Upper lobe of right lung (tissue), 1 donor: ENCODE measurements at regions not wholly inside any gene's neighbourhood (a gene's known extent, or its start where the extent isn't known, plus 50 kb on each side); places are given as distances from the start of the nearest gene placed in this dataset.
"Not testable (repeated sequence)": the region's sequence is repeated elsewhere in the genome, so short reads cannot be mapped to it uniquely, and the experiment has no call there.

ENCODE experiments used
- ATAC-seq: fragments of 200-7000 bp; cut with Tn5 transposase; one replicate; pipeline ENCODE4 v1.9.1; 2020; ENCODE audit warnings: mild to moderate bottlenecking, moderate library complexity
- DNase-seq: peaks from one replicate; pipeline ENCODE4 v3.0.0-alpha.2; 2020
- H3K27ac ChIP-seq: fragments of 200-600 bp; one replicate; pipeline ENCODE4 v1.8.0; 2022
- H3K27me3 ChIP-seq: fragments of 200-600 bp; one replicate; pipeline ENCODE4 v1.8.0; 2022; ENCODE audit warnings: mild to moderate bottlenecking
- H3K36me3 ChIP-seq: fragments of 200-600 bp; one replicate; pipeline ENCODE4 v1.8.0; 2022
- H3K4me1 ChIP-seq: fragments of 200-600 bp; one replicate; pipeline ENCODE4 v1.8.0; 2022
- H3K4me3 ChIP-seq: fragments of 200-600 bp; one replicate; pipeline ENCODE4 v1.8.0; 2022; ENCODE audit warnings: mild to moderate bottlenecking
- H3K9me3 ChIP-seq: fragments of 200-600 bp; one replicate; pipeline ENCODE4 v1.8.0; 2022
- intact Hi-C: fragments of 100-400 bp; cut with DNase I; formaldehyde crosslinking; loops from one replicate; pipeline ENCODE4 v1.11.0; 2022
- TF ChIP-seq, protein P1 (sequence below): fragments of 200-600 bp; IDR thresholded peaks from one replicate; pipeline ENCODE4 v1.8.0; 2022; ENCODE audit warnings: antibody characterized with exemption
- donor health status: DM: no; HTN: yes; CAD: no; lungs with severe emphysema.

GRCh38 chr11:46207270-46207669 is 70.2 kb upstream of the CREB3L1 start:
- ATAC-seq (no peak), DNase-seq (no peak)
- no peaks in the 10 kb centered on the region for H3K4me1 ChIP-seq
- H3K4me3 ChIP-seq, result no peak overlapping the region
- H3K9me3 ChIP-seq, result no peaks in the 10 kb centered on the region
- intact Hi-C loops, result no loop called here
- no peak overlapping the region for H3K27ac ChIP-seq
- TF ChIP-seq, protein P1, sequence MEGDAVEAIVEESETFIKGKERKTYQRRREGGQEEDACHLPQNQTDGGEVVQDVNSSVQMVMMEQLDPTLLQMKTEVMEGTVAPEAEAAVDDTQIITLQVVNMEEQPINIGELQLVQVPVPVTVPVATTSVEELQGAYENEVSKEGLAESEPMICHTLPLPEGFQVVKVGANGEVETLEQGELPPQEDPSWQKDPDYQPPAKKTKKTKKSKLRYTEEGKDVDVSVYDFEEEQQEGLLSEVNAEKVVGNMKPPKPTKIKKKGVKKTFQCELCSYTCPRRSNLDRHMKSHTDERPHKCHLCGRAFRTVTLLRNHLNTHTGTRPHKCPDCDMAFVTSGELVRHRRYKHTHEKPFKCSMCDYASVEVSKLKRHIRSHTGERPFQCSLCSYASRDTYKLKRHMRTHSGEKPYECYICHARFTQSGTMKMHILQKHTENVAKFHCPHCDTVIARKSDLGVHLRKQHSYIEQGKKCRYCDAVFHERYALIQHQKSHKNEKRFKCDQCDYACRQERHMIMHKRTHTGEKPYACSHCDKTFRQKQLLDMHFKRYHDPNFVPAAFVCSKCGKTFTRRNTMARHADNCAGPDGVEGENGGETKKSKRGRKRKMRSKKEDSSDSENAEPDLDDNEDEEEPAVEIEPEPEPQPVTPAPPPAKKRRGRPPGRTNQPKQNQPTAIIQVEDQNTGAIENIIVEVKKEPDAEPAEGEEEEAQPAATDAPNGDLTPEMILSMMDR, result no peak
- no peaks in the 10 kb centered on the region for H3K36me3 ChIP-seq
- H3K27me3 ChIP-seq, result no peaks in the 10 kb centered on the region

- H3K4me3 ChIP-seq, H3K4me1 ChIP-seq, H3K27ac ChIP-seq, H3K36me3 ChIP-seq, H3K9me3 ChIP-seq, H3K27me3 ChIP-seq, intact Hi-C loops, DNase-seq, ATAC-seq: not testable (repeated sequence)
These were observed 73.0 kb upstream of the CREB3L1 start for GRCh38 chr11:46204415-46204814.

GRCh38 chr11:46203746-46204145 is 73.7 kb upstream of the CREB3L1 start:
- TF ChIP-seq, protein P1, result no peak
- DNase-seq, result no peak
- Histone ChIP-seq H3K9me3 (no peaks in the 10 kb centered on the region), H3K4me3 (no peak overlapping the region), H3K36me3 (no peaks in the 10 kb centered on the region), H3K27ac (no peak overlapping the region), H3K27me3 (no peaks in the 10 kb centered on the region), H3K4me1 (no peaks in the 10 kb centered on the region)
- intact Hi-C loops, result no loop called here
- ATAC-seq, result peak; percentile 70

DNA sequence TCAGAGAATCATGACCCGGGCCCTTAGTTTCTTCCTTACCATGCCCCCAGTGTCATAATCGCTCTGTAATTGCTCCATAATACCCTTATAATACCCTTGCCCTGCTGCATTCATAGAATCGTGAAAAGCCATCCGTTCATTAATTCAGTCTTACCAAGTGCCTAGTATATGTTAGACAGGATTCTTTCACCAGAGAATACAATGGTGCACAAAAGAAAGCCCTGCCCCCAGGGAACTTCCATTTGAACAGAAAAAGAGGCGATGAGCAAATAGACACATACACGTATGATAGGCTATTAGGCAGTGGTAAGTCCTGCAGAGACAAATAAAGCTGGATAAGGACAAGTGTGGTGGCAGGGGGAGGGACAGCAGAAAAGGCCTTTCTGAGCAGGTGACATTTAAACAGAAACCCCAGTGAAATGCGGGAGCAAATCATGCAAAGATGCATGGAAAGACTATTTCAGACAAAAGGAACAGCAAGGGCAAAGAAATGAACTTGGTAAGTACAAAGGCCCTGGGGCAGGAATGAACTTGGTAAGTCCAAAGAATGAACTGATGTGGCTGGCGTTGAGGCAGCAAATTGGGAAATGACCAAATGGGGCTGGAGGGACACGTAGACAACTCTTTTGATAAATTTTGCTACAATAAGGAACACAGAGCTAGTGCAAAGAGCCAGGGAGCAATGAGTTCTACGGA is 74.6 kb upstream of the CREB3L1 start:
- Histone ChIP-seq H3K27me3 (no peaks in the 10 kb centered on the region), H3K27ac (no peak overlapping the region), H3K4me3 (no peak overlapping the region), H3K9me3 (no peaks in the 10 kb centered on the region), H3K36me3 (no peaks in the 10 kb centered on the region), H3K4me1 (no peaks in the 10 kb centered on the region)
- intact Hi-C loops, result no loop called here
- no peak for DNase-seq
- TF ChIP-seq, protein P1, result no peak
- ATAC-seq, result no peak

DNA sequence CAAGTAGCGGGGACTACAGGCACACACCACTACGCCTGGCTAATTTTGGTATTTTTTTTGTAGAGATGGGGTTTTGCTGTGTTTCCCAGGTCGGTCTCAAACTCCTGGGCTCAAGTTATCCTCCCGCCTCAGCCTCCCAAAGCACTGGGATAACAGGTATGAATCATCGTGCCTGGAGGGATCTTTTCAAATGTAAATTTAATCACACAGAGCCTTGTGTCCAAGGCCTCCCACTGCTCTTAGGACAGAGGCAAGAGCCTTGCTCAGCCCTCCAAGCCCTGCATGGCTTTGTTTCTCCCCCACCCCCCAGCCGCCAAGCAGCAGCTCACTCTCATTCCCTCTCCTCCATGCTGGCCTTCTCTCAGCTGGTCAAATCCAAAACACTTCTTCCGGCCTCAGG is 75.3 kb upstream of the CREB3L1 start:
- no peak overlapping the region for H3K4me3 ChIP-seq
- H3K36me3 ChIP-seq, result no peaks in the 10 kb centered on the region
- TF ChIP-seq, protein P1, result no peak
- DNase-seq, result no peak
- no peak overlapping the region for H3K27ac ChIP-seq
- intact Hi-C loops, result no loop called here
- H3K4me1 ChIP-seq, result no peaks in the 10 kb centered on the region
- H3K27me3 ChIP-seq, result no peaks in the 10 kb centered on the region
- H3K9me3 ChIP-seq, result no peaks in the 10 kb centered on the region
- no peak for ATAC-seq

DNA sequence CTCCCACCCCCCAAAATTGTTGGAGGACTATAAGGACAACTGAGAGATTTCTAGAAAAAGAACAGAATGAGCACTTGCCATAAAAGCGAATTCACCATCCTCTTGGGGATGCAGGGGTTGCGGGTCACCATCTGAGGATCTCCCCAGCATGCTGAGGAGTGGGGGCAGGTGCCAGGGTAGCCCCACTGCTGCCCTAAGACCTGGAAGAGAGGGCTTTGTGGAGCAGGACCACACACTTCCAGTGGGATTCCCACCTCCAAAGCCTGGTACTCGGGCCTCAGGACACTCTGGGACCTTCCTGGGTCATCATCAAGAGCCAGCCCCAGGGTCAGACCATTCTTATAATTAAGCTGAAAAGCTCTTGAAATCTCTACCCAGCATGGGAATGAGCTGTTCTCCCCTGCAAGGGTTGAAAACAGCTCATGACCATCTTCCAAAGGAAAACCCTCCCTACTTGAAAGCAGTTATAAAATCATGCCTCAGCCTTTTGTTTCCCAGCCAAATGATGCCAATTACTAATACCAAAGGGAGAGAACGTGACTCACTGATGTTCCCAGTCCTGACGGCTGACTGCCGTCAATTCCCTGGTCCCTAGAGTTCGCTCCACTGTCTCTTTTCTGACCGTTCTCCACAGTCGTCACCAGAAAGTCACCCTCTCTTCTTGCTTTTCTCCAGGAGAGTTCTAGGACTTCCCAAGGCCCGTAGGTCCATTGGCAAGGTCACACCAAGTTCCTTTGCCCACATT is 76.8 kb upstream of the CREB3L1 start:
- DNase-seq (no peak), ATAC-seq (no peak)
- H3K4me1 ChIP-seq, result no peaks in the 10 kb centered on the region
- no peaks in the 10 kb centered on the region for H3K9me3 ChIP-seq
- H3K36me3 ChIP-seq, result no peaks in the 10 kb centered on the region
- no peak overlapping the region for H3K4me3 ChIP-seq
- H3K27ac ChIP-seq, result no peak overlapping the region
- TF ChIP-seq, protein P1, result no peak
- no peaks in the 10 kb centered on the region for H3K27me3 ChIP-seq
- intact Hi-C loops, result no loop called here
